Gastrocnemius medialis (tissue), 4 donors: ENCODE measurements at regions not wholly inside any gene's neighbourhood (a gene's known extent, or its start where the extent isn't known, plus 50 kb on each side); places are given as distances from the start of the nearest gene placed in this dataset.

Experiments
- POLR2A ChIP-seq, 2 donors: fragments of 450-650 bp; IDR thresholded peaks; one replicate each; pipeline ENCODE4 v1.6.1; 2017; ENCODE audit warnings: antibody characterized with exemption in 2 of 2, mild to moderate bottlenecking in 2 of 2, moderate library complexity in 2 of 2
- TF ChIP-seq, protein P1 (sequence below), 5 experiments: fragments of 450-650 bp in 3 of 5; fragments of 200-600 bp in 2 of 5; sonication (generic) in 2 of 5; IDR thresholded peaks in 4 of 5; conservative IDR thresholded peaks in 1 of 5; 1 replicate in 4 of 5; 2 replicates in 1 of 5; pipeline ENCODE4 v1.5.1; 2016 to 2019; ENCODE audit warnings: antibody characterized with exemption in 5 of 5, mild to moderate bottlenecking in 3 of 5, moderate library complexity in 3 of 5

DNA sequence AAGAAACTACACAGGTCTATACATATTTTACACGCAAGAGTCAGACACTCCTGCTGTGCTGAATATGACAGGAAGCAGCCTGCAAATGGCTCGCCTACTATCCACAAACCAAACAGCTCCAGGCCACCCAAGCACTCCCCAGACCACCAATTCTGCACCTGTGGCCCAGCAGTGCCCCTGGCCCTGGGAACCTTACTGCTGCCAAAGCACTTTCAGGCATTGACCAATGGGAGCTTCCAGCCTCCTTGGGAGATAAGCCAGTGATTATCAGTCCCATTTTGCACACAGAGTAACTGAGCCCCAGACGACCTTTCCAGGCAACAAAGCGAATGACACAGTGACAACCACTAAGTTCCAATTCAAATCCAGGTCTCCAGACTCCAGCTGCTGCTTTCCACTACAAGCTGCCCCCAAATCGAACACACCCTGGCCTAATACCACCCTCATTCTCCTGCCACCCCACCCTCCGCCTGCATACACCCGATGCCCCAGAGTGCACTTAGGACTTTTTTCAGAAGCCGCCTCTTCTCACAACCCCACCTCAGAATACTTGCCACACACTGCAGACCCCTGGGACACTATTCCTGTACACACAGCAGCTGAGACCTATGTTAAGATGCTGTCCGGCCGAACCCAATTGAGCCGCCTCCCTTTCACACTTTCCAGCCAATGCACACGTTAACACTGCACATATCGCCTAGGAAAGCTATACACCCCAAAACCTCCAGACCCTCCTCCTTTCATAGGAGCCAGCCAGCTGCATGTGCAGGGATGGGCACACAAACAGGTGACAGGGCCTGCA, 126.1 kb upstream of the PRMT8 start:
- no peak for TF ChIP-seq POLR2A (IDR thresholded peaks at IDR 0.05)
- TF ChIP-seq, protein P1, sequence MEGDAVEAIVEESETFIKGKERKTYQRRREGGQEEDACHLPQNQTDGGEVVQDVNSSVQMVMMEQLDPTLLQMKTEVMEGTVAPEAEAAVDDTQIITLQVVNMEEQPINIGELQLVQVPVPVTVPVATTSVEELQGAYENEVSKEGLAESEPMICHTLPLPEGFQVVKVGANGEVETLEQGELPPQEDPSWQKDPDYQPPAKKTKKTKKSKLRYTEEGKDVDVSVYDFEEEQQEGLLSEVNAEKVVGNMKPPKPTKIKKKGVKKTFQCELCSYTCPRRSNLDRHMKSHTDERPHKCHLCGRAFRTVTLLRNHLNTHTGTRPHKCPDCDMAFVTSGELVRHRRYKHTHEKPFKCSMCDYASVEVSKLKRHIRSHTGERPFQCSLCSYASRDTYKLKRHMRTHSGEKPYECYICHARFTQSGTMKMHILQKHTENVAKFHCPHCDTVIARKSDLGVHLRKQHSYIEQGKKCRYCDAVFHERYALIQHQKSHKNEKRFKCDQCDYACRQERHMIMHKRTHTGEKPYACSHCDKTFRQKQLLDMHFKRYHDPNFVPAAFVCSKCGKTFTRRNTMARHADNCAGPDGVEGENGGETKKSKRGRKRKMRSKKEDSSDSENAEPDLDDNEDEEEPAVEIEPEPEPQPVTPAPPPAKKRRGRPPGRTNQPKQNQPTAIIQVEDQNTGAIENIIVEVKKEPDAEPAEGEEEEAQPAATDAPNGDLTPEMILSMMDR (IDR thresholded peaks at IDR 0.05 in 4 of 5, conservative IDR thresholded peaks at IDR 0.05 in 1 of 5), result no peak
